8988T (cell line): ENCODE measurements at regions not wholly inside any gene's neighbourhood (a gene's known extent, or its start where the extent isn't known, plus 50 kb on each side); places are given as distances from the start of the nearest gene placed in this dataset.
"Not testable (repeated sequence)": the region's sequence is repeated elsewhere in the genome, so short reads cannot be mapped to it uniquely, and the experiment has no call there.

Experiments
- DNase-seq: peaks from one replicate; pipeline ENCODE4 v3.0.0; 2011

DNA sequence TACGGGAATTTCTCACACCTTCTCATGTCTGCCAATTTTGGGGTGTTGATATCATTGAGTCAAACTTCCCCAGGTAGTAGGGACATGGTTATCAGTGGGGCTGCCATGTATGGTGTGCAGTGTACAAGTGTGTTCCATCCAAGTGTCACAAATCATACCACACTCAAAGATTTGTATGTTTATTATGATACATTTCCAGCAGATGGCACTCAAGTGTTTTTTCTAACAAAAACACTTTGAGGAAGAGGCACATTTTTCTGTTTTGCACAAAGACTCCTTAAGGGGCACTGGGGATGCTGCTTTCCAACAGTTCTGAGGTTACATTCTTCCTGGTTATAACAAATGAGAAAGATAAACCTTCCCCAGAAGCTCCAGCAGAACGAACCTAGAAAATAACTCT, 414.5 kb downstream of the REEP3 start:
- no peak for DNase-seq

DNA sequence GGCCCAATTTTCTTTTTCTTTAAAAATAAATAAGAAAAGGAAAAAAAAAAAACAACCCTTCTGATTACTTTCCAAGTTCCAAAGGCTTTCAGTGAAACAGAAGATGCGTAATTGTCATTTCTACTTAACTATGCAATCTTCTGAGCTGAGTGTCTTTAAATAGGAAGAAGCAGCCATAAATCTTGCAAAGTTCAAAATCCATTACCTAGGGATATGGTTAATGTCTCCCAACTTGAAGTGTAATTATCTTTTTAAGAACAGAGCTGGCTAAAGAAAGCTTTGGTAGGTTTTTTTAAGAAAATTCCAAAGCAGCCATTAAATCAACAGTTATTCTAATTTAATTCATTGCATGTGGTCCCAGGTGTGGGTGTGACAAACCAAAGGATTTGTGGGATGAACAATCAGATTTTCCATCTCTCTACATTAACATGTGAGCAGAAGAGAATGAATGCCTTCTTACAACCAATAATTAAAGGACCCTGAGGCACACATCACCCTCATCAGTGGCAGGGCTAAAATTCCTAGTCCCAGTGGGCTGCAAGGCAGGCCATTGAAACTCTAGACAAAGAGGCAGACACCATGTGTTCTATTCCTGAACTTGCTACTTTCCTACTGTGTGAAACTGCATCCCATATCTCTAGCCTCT, 419.2 kb downstream of the REEP3 start:
- no peak for DNase-seq

DNA sequence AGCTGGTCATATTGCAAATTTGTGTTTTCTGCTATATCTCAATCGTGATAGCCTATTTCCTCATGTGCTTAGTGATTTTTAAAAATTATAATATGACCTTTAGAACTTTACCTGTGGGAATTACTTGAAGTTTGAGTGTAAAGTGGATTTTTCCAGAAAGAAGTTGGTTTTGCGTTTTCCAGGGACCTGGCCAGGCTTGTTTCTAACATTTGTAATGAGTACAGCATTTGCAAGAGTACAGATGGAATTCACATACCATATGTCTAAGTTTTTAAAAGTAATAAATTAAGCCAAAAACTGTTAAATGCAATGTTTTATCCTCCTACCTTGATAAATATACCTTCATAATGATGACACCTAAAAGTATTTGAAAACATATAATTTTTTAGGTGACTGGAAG, 443.2 kb downstream of the REEP3 start:
- no peak for DNase-seq

DNA sequence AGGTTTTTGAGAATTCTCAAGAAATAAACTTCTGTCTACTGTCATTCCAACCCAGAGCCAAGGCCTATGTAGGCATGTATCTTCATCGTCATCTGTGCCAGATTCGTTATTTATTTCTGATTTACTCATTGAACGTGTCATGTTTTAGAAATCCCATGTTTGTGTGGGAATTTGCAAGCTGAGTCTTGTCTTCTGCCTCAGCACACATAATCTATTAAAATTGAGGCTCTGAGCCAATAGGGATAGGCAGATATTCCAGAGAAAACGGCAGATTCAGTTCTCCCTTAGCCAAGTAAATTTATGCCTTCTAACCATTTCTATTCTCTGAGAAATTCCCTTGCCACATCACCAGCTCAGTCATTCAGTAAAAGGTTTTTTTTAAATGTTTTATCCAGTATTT, 444.6 kb downstream of the REEP3 start:
- DNase-seq, result no peak

DNA sequence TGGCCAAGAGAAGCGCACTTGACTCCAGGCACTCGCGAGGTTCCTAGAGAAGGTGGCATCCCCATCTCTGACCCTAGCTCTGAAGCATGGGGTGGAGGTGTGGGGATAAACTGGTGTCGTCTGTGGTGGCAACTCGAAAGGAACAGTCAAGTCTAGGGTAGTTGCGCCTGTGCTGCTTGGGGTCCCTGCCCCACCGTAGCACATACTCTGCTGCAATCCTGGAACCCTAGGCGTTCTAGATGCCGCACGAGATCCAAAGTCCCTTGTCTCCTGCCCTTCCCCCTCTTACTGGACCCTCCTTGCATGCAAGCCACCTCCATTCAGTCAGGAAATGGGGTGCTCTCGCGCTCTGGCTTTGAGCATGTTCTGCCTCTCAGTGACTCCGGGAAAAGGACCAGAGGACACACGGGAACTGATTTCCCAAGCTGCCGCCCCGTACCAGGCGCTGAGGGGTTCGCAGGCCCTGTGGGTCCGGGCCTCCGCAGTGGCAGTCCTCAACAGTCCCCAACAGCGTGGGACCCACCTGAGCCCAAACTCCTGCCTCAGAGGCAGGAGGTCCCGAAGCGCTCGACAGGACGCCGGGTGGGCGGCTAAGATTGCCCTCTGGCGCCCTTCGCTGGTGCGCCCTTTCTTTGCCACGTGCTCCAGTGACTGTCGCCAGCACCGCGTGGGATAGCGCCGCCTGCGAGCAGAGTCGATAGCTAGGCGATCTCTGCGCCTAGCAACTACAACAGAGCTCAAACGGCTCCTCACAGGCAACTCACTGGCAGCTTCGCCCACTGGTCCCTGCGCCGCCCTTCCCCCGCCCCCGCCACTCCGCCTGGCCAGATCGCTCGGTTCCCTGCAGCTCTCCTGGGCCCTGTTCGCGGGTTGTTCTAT, 452.0 kb downstream of the REEP3 start:
- DNase-seq, result no peak

DNA sequence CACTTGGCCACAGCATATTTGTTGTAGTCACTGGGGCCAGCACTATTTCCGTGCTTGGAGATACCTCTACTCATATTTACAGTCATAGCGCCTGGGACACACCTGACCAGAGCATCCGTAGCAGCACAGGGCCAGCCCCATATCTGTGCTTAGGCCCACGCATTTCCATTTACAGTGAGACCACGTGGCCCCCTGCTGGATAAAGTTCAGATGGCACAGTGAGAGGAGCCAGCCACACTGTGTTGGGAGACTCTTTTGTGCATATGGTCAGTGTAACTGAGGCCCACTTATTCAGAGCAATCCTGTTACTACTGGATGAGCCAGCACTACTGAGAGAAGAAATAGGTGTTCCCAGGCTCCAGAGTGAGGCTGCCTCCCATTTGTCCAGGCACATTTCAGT, 455.3 kb downstream of the REEP3 start:
- peak; percentile 37 for DNase-seq

DNA sequence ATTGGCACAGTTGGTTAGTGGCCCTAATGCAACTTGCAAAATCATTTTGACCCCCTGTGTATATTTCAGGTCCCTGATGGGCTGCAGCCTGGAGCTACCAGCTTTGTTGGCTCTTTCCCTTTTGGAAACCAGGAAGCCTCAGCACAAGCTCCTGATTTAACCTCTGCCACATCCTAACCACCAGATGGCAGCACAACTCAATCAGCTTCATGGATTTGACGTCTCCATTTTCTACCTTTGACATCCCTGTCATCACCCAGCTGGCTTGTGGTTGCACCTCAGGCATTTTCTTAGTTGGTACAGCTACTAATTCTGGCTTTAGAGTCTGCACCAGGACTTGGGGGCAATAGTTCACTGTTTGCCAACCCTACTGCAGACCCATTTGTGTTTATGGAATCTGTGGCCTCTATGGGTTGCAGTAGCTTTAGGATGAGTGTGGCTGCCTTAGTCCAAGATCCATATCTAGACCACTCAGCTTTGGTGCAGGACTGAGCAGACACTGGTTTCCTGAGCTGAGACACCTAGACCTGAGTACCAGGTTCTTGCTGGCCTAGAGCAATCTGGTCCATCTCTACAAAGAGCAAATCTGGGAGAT, 456.2 kb downstream of the REEP3 start:
- peak; percentile 40 for DNase-seq

DNA sequence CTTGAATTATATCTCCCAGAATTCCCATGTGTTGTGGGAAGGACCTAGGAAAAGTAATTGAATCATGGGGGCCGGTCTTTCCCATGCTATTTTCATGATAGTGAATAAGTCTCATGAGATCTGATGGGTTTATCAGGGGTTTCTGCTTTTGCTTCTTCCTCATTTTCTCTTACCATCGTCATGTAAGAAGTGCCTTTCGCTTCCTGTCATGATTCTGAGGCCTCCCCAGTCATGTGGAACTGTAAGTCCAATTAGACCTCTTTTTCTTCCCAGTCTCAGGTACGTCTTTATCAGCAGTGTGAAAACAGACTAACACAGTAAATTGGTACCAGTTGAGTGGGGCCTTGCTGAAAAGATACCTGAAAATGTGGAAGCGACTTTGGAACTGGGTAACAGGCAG, 459.7 kb downstream of the REEP3 start:
- not testable (repeated sequence) for DNase-seq

DNA sequence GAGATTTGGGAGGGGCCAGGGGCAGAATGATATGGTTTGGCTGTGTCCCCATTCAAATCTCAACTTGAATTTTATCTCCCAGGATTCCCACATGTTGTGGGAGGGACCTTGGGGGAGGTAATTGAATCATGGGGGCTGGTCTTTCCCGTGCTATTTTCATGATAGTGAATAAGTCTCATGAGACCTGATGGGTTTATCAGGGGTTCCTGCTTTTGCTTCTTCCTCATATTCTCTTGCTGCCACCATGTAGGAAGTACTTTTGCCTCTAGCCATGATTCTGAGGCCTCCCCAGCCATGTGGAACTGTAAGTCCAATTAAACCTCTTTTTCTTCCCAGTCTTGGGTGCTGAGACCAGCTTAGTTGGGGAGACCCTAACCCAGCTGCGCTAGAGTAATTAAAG, 462.9 kb downstream of the REEP3 start:
- DNase-seq, result not testable (repeated sequence)

DNA sequence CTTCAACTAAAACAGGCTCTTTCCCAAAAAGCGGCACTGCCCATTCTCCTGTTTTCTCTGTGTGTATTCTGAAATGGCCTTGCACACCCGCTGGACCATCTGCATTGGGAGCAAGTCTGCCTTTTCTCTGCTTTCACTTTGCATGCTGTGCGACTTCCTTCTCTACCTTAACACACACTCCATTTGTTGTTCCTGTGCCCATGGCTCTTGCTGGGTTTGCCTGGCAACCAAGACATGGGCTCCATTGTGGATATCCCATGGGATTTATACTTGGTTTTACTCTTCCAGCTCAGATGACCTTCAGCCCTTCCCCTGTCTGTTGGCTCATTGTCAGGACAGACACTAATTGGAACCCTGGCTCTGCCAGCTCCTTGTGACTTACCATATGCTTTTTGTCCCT, 465.3 kb downstream of the REEP3 start:
- no peak for DNase-seq

DNA sequence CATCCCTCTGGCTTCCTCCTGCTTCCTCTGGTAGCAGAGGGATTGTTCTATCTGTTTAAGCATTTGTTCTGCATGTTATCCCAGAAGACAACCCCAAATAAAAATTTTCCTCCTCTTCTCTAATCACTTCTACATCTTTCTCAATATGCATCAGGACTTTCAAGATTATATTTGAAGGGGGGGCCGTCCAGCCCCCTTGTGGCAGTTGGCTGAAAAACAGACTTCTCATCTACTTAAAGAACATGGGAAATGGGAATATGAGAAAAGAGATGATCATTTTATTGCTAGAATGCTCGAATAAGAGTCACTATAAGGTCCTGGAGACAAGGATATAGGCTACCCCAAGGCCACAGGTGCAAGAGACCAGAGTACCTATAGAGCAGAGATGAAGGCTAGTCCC, 466.0 kb downstream of the REEP3 start:
- no peak for DNase-seq

DNA sequence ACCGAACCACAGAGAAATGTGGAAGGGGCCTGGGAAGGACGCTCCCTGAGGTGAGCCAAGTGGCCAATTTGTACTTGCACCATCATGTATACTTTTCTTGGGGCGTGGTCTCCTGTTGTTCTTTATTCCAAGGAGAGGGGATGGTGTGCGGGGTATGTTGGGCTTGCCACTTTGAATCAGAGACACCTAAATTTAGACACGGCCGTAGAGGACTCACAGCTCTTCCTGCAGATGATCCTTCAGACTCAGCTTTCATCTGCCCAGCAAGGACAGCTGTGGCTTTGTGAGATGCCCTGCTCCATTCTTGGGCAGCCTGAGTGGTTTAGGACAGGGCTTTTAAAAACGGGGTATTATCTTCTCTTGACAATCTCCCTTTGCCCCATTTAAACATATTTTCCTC, 473.2 kb downstream of the REEP3 start:
- no peak for DNase-seq

DNA sequence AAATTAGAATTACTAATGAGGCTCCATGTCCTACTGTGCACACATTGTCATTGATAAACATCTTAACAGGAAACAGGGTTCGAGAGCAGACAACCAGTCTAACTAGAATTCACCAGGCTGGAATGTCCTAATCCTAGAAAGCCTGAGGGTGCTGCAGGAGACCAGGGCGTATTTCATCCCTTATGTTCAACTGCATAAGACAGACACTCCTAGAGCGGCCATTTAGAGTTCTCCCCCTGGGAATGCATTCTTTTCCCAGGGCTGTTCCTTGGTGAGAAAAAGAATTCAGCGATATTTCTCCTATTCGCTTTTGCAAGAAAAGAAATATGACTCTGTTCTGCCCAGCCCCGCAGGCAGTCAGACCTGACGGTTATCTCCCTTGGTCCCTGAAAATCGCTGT, 486.0 kb downstream of the REEP3 start:
- DNase-seq, result no peak

DNA sequence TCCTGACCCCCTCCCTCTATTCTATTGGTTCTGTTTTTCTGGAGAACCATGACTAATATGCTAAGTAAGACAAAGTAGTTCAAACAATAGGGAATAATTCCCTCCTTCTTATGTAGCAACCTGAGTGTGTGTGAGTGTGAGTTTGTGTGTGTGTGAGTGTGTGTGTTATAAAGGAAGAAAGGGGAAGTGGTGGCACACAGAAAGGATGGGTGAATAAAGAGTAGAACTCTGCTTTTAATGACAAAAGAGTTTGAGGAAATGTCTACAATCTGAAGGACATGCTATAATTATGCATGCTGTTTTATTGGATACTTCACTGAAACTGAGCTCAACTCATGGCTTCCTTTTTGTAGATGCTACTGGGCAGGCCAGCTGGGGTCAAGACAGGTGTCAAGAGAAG, 489.5 kb downstream of the REEP3 start:
- no peak for DNase-seq

DNA sequence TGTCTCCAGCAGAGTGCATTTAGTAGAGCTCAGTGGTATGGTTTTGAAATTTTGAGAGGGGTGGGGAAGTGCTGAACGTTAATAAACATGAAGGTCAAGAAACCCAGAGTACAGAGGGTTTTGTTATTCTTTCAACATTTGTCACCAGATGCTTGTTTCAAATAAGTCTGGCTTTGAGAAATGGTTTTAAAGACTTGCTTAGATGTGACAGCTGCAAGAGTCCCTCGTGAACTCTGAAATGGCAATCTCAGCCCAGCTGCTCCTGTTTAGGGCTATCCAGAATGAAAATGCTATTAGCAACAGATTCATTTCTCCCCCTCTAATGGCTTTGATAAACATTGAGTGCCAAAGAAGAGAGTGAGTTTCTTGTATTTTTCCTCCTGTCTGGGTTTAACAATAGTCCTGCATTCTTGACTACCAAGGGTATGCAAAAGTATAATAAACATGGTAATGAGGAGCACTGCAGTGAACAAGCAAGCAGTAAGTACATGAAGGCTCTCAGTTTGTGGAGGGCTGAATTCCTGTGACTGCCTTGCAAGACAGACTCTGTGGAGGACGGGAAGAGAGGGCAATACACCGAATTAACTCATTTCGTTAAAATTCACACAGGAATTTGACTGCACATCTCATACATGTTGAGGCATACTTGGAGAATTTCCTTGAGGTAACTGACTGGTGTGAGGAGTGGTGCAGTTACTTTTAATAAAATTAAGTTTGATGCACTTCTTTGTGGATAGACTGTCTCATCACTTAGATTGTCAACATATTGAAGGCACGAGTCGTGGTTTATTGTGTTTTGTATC, 490.9 kb downstream of the REEP3 start:
- no peak for DNase-seq

DNA sequence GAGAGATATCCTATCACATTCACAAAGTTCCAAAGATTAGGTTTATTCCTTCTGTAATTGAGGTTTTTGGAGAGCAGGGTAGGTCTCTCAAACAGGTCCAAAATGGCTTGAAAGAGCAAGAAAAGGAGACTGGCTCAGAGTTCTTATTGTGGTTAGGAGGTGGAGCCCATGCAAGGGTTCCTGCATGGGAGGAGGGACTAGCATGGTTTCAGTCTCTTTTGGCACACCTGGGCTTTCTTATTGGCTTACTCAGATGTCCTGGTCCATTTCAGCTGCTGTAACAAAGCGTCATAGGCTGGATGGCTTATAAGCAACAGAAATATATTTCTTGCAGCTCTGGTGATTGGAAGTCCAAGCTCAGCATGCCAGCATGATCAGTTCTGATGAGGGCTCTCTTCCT, 493.1 kb downstream of the REEP3 start:
- DNase-seq, result no peak

DNA sequence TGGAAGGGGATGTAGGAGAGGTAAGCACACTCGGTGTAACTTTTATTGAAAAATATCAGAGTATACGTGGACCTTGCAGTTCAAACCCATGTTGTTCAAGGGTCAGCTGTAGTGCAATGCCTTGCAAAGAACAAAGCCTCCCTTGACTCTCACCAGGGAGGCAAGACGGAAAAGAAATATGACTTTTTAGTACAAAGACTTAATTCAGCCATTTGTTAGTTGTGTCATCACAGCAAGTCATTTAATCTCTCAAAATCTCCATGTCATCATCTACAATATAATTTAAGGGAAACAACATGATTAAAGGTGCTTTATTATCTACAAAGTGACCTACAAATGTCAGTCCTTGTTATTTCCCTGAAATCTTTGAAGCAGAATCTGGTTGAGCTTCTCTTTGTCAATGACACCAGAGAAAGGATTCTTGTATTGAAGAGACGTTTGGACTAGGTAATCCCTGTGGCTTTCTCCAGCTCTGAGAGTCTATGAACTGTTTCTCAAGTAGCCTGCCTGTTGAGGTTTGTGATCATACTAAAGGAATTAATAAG, 502.8 kb downstream of the REEP3 start:
- DNase-seq, result no peak

DNA sequence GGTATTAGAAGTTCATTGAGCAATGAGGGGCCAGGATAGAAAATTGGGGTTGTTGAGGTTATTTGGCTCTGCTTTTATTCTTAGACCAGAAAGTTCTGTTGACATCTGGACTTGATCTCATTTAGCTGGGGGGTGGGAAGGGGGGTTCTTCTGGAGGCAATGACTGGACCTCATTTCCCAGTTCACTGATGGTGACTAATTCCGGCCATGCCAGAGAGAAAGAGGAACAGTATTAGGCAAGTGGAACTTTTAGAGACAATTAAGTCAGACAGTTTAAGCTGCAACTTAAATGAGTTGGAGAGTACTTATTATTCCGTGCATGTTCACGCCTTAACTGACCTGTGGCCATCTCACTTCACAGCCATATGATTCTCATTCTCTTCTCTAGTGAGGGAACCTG, 512.5 kb downstream of the REEP3 start:
- no peak for DNase-seq

DNA sequence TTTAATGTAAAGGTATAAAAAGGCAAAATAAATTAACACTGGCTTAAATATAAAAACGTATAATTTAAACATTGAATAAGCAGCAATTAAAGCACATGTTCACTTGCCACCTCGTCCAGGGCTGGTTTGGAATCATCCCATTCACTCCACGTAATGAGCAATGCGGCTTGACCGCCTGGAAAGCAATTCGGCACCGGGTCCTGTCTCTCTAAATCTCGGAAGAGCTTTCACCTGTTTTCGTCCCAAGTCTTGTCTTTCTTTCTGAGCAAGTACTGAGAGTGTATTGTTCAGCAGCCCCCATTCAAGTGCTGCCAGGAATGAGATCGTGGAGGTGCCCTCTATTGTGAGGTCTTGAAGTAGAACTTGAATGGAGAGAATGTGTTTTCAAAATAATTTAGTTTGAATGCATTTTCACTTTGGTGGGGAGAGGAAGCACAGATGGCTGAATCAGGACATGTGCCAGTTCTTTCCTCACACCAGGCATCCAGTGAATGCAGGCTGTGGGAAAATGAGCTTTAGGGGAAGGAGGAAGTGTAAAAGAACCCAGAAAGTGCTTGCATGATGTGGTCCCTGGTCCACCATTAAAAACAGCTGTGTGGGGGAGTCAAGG, 515.2 kb downstream of the REEP3 start:
- DNase-seq, result no peak

DNA sequence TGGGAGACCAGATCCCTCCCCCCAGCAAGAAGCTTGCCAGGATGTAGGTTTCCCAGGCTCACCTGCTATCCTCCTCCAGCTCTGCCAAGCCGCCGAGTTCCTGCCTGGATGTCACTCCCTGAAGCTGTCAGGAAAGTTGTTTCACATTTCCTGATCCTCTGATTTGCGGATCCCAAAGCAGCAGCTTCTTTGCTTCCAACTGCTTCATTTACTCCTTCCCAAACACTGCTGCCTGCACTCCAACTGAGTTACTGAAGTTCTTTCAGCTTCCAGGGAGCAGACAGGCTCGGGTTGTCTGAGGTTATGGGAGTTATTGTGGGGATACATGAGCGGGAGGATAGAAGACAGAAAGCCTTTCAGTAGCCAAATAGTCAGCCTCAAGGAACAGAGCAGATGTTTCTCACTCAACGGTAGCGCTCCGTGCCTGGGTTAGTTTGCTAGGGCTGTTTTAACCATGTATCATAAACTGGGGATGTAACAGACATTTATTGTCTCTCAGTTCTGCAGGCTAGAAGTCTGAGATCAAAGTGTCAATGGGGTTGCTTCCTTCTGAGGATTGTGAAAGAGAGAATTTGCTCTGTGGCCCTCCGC, 516.0 kb downstream of the REEP3 start:
- no peak for DNase-seq

DNA sequence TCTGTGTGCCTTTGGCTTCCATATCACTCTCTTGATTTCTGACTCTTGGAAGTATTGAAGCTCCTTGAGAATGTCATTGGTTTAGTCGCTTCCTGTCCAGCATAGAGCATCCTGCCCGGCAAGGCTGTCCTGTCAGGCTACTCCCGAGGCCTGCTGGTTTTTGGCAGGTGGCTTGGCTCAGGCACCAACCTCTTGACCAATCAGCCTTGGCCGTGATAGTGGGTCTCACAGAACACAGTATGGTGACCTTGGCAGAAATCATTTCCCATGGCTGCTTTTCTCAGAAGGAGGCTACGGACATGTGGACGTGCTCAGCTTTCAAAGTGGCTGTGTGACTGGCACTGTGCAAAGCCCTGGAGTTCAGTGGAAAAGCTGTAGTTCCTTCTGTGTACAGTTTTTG, 516.9 kb downstream of the REEP3 start:
- DNase-seq, result no peak

DNA sequence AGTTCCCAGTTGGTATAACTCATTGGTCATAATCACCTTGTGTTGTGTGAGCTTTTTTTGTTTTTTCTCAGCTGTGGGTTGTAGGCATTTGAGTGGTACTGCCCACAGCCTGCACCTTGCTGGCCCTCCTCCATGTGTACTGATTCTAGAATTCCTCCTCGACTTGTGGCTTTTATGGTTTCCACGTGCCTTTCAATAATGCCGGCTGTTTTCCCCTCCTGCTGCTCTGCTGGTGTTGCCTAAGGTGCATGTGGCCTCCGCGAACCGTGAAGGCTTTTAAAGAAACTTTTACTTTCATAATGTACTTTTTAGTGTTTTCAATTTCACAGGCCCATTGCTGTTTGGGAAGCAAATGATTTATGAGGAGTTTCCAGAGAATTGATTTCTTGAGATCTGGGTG, 518.0 kb downstream of the REEP3 start:
- no peak for DNase-seq
